SK-N-SH treated with all-trans-retinoic acid at 6 μM for 48 hours (cell line): ENCODE measurements at regions not wholly inside any gene's neighbourhood (a gene's known extent, or its start where the extent isn't known, plus 50 kb on each side); places are given as distances from the start of the nearest gene placed in this dataset.

Experiments
- CSDC2 ChIP-seq: fragments of 250-450 bp; sonication (Bioruptor Pico); IDR thresholded peaks from 2 replicates; pipeline ENCODE4 v1.5.0; 2020; ENCODE audit warnings: mild to moderate bottlenecking, moderate library complexity
- PPARA ChIP-seq: fragments of 250-450 bp; sonication (Bioruptor Pico); IDR thresholded peaks from 2 replicates; pipeline ENCODE4 v1.5.0; 2020; ENCODE audit warnings: mild to moderate bottlenecking, borderline replicate concordance
- SNAI2 ChIP-seq: fragments of 250-450 bp; sonication (Bioruptor Pico); IDR thresholded peaks from 2 replicates; pipeline ENCODE4 v1.5.0; 2020; ENCODE audit warnings: mild to moderate bottlenecking, moderate library complexity
- ZFP30 ChIP-seq: fragments of 450-650 bp; formaldehyde crosslinking; IDR thresholded peaks from 2 replicates; pipeline ENCODE4 v1.5.0; 2022; ENCODE audit warnings: mild to moderate bottlenecking, moderate library complexity

DNA sequence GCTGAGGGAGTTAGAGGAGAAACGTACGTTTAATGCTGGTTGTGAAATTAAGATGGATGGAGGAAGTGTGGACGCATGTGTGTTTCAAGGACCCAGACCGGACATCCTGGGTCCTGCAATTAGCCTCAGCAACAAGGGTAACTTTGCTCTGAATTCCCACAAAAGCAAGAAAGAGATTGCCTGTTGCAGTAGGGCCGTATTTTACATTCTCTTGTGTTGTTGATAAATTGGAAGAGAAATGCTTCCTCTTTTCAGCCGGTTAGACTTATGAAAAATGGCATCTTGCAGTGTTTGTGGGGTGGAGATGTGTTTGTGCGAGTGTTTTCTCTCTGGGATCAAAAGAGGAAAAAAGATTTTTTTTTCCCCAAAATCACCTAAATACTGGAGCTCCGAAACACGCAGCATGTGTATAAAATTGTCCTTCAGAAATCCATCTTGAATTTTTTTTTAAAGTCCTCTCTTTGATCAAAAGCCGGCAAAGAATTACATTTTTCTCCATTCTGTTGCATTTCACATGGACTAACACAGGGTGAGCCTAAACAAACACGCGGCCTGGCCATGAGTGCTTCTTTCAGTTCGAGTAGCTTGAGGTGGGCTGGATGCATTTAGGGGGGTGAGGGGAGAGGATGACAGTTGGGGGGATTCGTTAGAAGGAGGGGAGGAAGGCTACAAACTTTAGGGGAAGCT lies 251.6 kb downstream of the C16orf95 start:
- TF ChIP-seq SNAI2 (CRISPR knock-in tag) (no peak), PPARA (CRISPR knock-in tag) (no peak), ZFP30 (CRISPR knock-in tag) (no peak), CSDC2 (CRISPR knock-in tag) (no peak)
